Effector memory CD8-positive, alpha-beta T cell (primary cell): ENCODE measurements at regions not wholly inside any gene's neighbourhood (a gene's known extent, or its start where the extent isn't known, plus 50 kb on each side); places are given as distances from the start of the nearest gene placed in this dataset.

Source experiments
- ATAC-seq: fragments of 150-1000 bp; cut with Tn5 transposase; replicated peaks from 2 replicates; pipeline ENCODE4 v1.10.0; 2021; ENCODE audit warnings: mild to moderate bottlenecking, moderate library complexity
- DNase-seq, 3 experiments: peaks; one replicate each; pipeline ENCODE4 v3.0.0; 2021
- H3K27ac Mint-ChIP-seq, 2 donors: one replicate each; pipeline ENCODE4 v1.8.0; 2022; ENCODE audit warnings: mild to moderate bottlenecking in 2 of 2, mixed read lengths in 2 of 2, moderate library complexity in 2 of 2
- H3K27me3 Mint-ChIP-seq, 2 donors: one replicate each; pipeline ENCODE4 v1.8.0; 2022; ENCODE audit warnings: mixed read lengths in 2 of 2
- H3K36me3 Mint-ChIP-seq: one replicate; pipeline ENCODE4 v1.8.0; 2022; ENCODE audit warnings: mild to moderate bottlenecking, moderate library complexity, mixed read lengths; ENCODE audit not compliant: insufficient read depth
- H3K4me1 Mint-ChIP-seq, 2 donors: one replicate each; pipeline ENCODE4 v1.8.0; 2022; ENCODE audit warnings: low read depth in 2 of 2, mixed read lengths in 2 of 2
- H3K4me3 Mint-ChIP-seq, 2 donors: one replicate each; pipeline ENCODE4 v1.8.0; 2022; ENCODE audit warnings: mild to moderate bottlenecking in 2 of 2, mixed read lengths in 2 of 2, moderate library complexity in 2 of 2
- H3K9me3 Mint-ChIP-seq, 2 donors: one replicate each; pipeline ENCODE4 v1.8.0; 2022; ENCODE audit warnings: mixed read lengths in 2 of 2

DNA sequence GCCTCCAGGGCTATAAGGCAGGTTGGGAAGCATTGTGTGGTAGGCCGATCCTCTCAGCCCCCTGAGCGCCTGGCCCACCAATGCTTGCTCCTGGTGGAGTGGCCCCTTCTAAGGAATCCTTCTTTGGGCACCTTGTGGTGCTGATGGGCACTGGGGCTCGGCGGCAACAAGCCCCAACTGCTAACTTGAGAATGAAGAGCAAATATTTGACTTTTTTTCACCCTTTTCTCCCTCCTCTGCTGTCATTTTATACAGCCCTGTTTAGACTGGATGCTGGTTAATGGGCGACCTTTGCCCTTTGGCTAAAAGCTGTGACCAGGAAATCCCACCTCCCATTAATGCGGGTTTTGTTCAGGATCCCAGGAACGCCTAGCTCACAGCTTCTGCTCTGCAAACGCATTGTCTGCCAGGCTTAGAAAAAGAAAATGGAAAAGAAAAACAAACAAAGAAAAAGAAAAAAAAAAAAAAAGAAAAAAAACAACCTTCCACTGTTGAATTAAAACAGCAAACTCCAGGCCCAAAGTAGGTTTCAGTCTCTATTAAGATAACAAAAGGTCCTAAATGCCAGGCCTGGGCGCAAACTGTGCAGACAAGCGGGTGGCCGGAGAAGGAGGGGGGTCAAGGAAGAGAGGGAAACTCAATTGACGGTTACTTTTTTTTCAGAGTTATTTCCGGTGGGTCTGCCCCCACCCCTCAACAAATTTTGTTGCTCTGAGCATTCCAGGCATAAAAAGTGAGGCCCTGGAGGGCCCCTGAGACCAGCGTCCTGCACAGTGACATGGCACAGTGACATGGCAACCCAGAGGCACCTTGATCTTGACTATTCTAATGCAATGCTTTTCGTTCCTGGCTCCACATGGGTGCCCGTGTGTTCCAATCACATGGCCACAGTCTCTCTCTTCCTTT lies 301.4 kb downstream of the MAF start:
- DNase-seq (no peak), ATAC-seq (no peak)
- H3K4me1 Mint-ChIP-seq, result peaks cover 0 to 10% of the 10 kb centered on the region in 2 donors
- H3K27me3 Mint-ChIP-seq, result no peaks in the 10 kb centered on the region
- H3K27ac Mint-ChIP-seq, result no peak overlapping the region
- no peaks in the 10 kb centered on the region for H3K9me3 Mint-ChIP-seq
- H3K4me3 Mint-ChIP-seq, result no peak overlapping the region
- H3K36me3 Mint-ChIP-seq, result peaks cover 4% of the 10 kb centered on the region

DNA sequence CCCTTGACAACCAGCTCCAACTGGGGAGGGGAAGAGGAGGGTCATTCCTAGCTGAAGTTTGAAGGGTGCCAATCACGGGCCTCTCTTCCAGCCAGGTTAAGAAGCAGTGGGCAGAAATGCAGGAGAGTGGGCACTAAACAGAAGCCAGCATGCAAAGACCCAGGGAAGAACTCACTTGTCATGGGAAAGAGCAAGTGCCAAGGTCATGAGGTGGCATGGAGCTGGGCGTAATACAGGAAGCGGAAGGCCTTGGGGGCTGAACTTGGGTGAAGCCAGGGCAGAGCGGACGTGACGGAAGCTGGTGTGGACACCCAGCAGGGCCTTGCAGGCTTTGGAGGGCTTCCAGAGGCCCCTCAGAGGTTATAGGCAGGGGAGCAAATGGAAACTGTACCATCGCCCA lies 302.1 kb downstream of the MAF start:
- Mint-ChIP-seq H3K36me3 (peaks cover 4% of the 10 kb centered on the region), H3K4me1 (peaks cover 0 to 10% of the 10 kb centered on the region in 2 donors), H3K27ac (no peak overlapping the region), H3K4me3 (no peak overlapping the region), H3K9me3 (no peaks in the 10 kb centered on the region), H3K27me3 (no peaks in the 10 kb centered on the region)
- no peak for DNase-seq
- no peak for ATAC-seq

DNA sequence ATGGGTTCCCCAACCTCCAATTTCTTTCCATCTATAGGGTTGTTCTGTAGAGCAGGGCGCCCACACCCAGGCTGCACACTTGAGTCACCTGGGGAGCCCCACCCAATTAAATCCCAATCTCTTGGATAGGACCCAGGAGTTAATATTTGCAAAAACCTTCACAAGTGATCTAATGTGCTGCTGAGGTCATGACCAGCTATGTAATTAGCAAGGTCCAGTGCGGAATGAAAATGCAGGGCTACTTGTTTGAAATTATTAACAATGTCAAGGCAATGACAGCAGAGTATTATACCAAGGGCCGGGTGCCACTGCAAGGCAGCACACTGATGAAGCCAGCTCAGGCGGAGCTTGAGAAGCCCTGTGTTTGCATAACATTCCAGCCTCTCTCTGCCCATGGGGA lies 302.7 kb downstream of the MAF start:
- H3K4me1 Mint-ChIP-seq, result peaks cover 0 to 12% of the 10 kb centered on the region in 2 donors
- peaks cover 3% of the 10 kb centered on the region for H3K36me3 Mint-ChIP-seq
- H3K27ac Mint-ChIP-seq, result no peak overlapping the region
- H3K9me3 Mint-ChIP-seq, result no peaks in the 10 kb centered on the region
- no peaks in the 10 kb centered on the region for H3K27me3 Mint-ChIP-seq
- no peak overlapping the region for H3K4me3 Mint-ChIP-seq
- DNase-seq (no peak), ATAC-seq (no peak)

DNA sequence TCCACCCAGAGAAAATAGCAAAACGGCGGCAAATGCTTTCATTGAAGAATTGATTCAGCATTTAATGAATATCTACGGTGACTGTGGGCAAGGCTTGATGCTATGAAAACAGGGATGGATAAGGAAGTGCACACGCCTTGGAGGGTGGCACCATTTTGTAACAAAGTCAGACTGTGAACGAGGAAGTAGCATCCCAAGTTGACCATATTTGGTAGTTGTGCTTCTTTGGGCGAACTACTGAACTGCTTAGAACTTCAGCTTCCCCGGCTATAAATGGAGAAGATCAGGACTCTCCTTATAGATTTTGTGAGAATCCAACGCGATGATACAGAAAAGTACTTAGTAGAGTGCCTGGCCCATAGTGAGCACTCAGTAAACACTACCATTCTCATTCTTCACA lies 303.2 kb downstream of the MAF start:
- Mint-ChIP-seq H3K4me1 (peaks cover 0 to 12% of the 10 kb centered on the region in 2 donors), H3K4me3 (no peak overlapping the region), H3K9me3 (peaks cover 0 to 1% of the 10 kb centered on the region in 2 donors), H3K27me3 (no peaks in the 10 kb centered on the region), H3K27ac (no peak overlapping the region), H3K36me3 (peaks cover 2% of the 10 kb centered on the region)
- no peak for DNase-seq
- no peak for ATAC-seq

- ATAC-seq (peak; percentile 78), DNase-seq (no peak)
- Mint-ChIP-seq H3K36me3 (peaks cover 3% of the 10 kb centered on the region), H3K4me1 (peaks cover 0 to 12% of the 10 kb centered on the region in 2 donors), H3K4me3 (no peak overlapping the region), H3K9me3 (peaks cover 0 to 7% of the 10 kb centered on the region in 2 donors), H3K27me3 (no peaks in the 10 kb centered on the region), H3K27ac (peak overlapping the region; percentile 20 to 51)
Observed at GRCh38 chr16:79296491-79296890, 304.0 kb downstream of the MAF start.

GRCh38 chr16:79295746-79296145 lies 304.8 kb downstream of the MAF start:
- ATAC-seq, result no peak
- no peak overlapping the region for H3K27ac Mint-ChIP-seq

GRCh38 chr16:79295162-79295561 lies 305.4 kb downstream of the MAF start:
- Mint-ChIP-seq H3K27me3 (no peaks in the 10 kb centered on the region), H3K27ac (no peak overlapping the region), H3K9me3 (peaks cover 0 to 7% of the 10 kb centered on the region in 2 donors), H3K36me3 (peaks cover 3% of the 10 kb centered on the region), H3K4me1 (peaks cover 0 to 12% of the 10 kb centered on the region in 2 donors), H3K4me3 (no peak overlapping the region)
- ATAC-seq (no peak), DNase-seq (no peak)

More at GRCh38 chr16:79295746-79296145, 304.8 kb downstream of the MAF start:
- Mint-ChIP-seq H3K4me3 (no peak overlapping the region), H3K36me3 (peaks cover 3% of the 10 kb centered on the region), H3K27me3 (no peaks in the 10 kb centered on the region), H3K4me1 (peaks cover 0 to 12% of the 10 kb centered on the region in 2 donors), H3K9me3 (peaks cover 0 to 7% of the 10 kb centered on the region in 2 donors)
- no peak for DNase-seq

DNA sequence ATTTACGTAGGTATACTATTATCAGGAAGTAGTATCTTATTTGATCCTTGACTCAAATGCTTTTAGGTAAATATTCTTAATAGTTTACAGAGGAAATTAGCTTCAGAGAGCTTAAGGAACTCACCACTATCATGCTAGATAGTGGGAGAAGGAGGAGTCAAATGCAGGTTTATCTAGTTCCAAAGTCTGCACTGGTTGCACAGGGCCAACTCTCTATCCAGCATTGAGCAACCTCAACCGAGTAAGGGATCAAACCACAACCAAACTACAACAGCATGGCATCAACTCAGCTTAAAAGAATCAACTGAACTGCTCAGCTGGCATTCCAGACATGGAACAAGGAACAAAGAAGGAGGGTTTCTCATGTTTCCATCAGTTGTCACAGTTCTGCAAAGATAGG lies 306.0 kb downstream of the MAF start:
- no peak overlapping the region for H3K4me3 Mint-ChIP-seq
- peaks cover 3% of the 10 kb centered on the region for H3K36me3 Mint-ChIP-seq
- no peaks in the 10 kb centered on the region for H3K27me3 Mint-ChIP-seq
- H3K9me3 Mint-ChIP-seq, result peaks cover 0 to 7% of the 10 kb centered on the region in 2 donors
- no peak for ATAC-seq
- DNase-seq, result no peak
- peaks cover 0 to 12% of the 10 kb centered on the region in 2 donors for H3K4me1 Mint-ChIP-seq
- H3K27ac Mint-ChIP-seq, result no peak overlapping the region

DNA sequence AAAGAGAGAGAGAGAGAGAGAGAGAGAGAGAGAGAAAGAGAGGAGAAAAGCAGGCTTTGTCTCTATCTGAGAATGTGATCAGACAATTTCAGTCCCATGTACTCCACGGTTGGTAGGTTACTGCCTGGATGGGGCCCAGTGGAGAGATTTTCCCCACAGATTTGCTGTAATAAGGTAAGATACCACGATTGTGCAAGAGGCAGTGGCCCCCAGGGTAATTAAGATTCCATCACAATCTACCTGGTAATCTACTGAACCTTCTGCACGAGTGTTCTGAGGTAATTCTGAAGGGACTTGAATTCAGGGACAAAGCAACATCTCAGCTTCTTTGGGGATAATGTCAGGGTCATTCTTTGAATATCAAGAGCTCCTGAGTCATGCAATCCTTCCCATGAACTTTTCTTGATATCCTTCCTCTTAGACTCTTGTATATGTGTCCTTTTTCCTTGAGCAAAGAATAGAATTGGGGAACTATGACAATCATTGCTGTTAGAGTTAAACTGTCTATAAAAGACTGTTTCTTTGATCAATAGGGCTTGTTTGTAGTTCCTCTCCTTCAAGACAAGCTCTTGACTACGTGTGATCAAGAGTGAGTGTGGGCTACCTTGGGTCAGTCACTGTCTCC lies 306.6 kb downstream of the MAF start:
- Mint-ChIP-seq H3K9me3 (peaks cover 0 to 7% of the 10 kb centered on the region in 2 donors), H3K4me3 (no peak overlapping the region), H3K27me3 (no peaks in the 10 kb centered on the region), H3K36me3 (peaks cover 3% of the 10 kb centered on the region), H3K4me1 (peaks cover 0 to 12% of the 10 kb centered on the region in 2 donors), H3K27ac (no peak overlapping the region)
- no peak for DNase-seq
- ATAC-seq, result no peak

DNA sequence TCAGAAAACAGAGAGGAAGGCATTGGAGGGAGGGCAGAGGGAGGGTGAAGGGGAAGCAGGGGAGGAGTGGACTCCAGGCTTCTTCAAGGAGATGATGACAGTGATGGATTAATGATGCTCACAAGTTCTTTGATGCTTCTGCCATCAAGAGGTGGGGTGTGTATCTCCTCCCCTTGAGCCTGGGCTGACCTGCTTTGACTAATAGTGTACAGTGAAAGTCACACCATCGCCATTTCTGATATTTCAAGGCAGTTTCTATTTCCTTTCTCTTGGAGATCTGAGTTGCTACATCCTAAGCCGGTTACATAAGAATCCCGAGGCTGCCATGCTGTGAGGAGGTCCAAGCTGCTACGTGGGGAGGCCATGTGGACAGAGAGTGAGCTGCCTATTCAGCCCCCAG lies 312.5 kb downstream of the MAF start:
- DNase-seq (no peak), ATAC-seq (peak; percentile 23)
- H3K27me3 Mint-ChIP-seq, result no peaks in the 10 kb centered on the region
- H3K27ac Mint-ChIP-seq, result peak overlapping the region; percentile 78 to 90
- H3K36me3 Mint-ChIP-seq, result peaks cover 3% of the 10 kb centered on the region
- H3K4me3 Mint-ChIP-seq, result peak overlapping the region; percentile 41 to 69
- H3K4me1 Mint-ChIP-seq, result peaks cover 20 to 36% of the 10 kb centered on the region in 2 donors
- peaks cover 0 to 7% of the 10 kb centered on the region in 2 donors for H3K9me3 Mint-ChIP-seq

DNA sequence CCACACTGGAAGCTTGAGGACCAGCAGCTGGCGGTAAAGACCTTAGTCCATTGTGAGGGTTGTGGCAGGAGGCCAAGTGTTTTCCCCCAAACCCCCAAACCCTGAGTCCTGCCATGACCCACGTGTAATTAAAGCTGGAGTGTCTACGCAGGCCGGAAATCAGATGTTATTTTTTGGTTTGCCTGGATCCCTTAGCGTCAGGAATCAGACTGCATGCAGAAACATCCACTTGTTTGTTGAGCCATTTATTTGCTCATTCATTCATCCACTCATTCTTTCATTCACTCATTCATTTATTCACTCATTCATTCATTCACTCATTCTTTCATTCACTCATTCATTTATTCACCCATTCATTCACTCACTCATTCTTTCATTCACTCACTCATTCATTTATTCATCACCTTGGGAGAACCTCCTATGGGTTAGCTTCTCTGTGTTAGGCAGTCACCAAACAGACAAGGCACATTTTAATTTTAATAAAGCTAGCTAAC lies 313.1 kb downstream of the MAF start:
- H3K27ac Mint-ChIP-seq, result peak overlapping the region; percentile 1 to 90
- H3K4me3 Mint-ChIP-seq, result peak overlapping the region; percentile 41 to 69
- no peak for DNase-seq
- ATAC-seq, result no peak
- H3K4me1 Mint-ChIP-seq, result peaks cover 25 to 42% of the 10 kb centered on the region in 2 donors
- peaks cover 3% of the 10 kb centered on the region for H3K36me3 Mint-ChIP-seq
- no peaks in the 10 kb centered on the region for H3K27me3 Mint-ChIP-seq
- H3K9me3 Mint-ChIP-seq, result peaks cover 0 to 7% of the 10 kb centered on the region in 2 donors

GRCh38 chr16:79286646-79287423 lies 313.7 kb downstream of the MAF start:
- H3K4me1 Mint-ChIP-seq, result peaks cover 30 to 48% of the 10 kb centered on the region in 2 donors
- ATAC-seq, result peak; percentile 48
- no peaks in the 10 kb centered on the region for H3K27me3 Mint-ChIP-seq
- H3K9me3 Mint-ChIP-seq, result peaks cover 0 to 1% of the 10 kb centered on the region in 2 donors
- DNase-seq, result peak in 2 of 3 experiments; percentile 16 to 26
- peak overlapping the region; percentile 41 to 69 for H3K4me3 Mint-ChIP-seq
- H3K36me3 Mint-ChIP-seq, result no peaks in the 10 kb centered on the region
- H3K27ac Mint-ChIP-seq, result peak overlapping the region; percentile 1 to 90

- Mint-ChIP-seq H3K4me1 (peaks cover 39 to 63% of the 10 kb centered on the region in 2 donors), H3K27ac (no peak overlapping the region)
- no peak for ATAC-seq
Observed at GRCh38 chr16:79284766-79285165, 315.8 kb downstream of the MAF start.

More at GRCh38 chr16:79284766-79285165, 315.8 kb downstream of the MAF start:
- H3K36me3 Mint-ChIP-seq, result no peaks in the 10 kb centered on the region
- no peaks in the 10 kb centered on the region for H3K27me3 Mint-ChIP-seq
- no peak for DNase-seq
- no peak overlapping the region for H3K4me3 Mint-ChIP-seq
- H3K9me3 Mint-ChIP-seq, result no peaks in the 10 kb centered on the region
